ENCODE measurements at regions not wholly inside any gene's neighbourhood (a gene's known extent, or its start where the extent isn't known, plus 50 kb on each side); places are given as distances from the start of the nearest gene placed in this dataset.
"Not testable (repeated sequence)": the region's sequence is repeated elsewhere in the genome, so short reads cannot be mapped to it uniquely, and the experiment has no call there.

GRCh38 chr4:73671348-73671747 is 51.1 kb upstream of the RASSF6 start:
- TF ChIP-seq CTCF (IDR thresholded peaks at IDR 0.05; ENCODE audit: control extremely low read depth, extremely low read depth, low read depth, missing control alignments): peak; percentile 27
- CTCF ChIA-PET: interaction anchor here (0.7 to 5.6 kb wide), 4 partner anchors 8 to 464 kb away, joined by 3 to 24 read pairs (median 3); no protein-coding TSS in a partner anchor
- POLR2A ChIA-PET; DNase-seq (ENCODE audit: extremely low spot score): not testable (repeated sequence)

- ChIA-PET POLR2A (no interaction called here), CTCF (interaction anchor here (1.4 to 5.6 kb wide), 3 partner anchors 10 to 266 kb away, joined by 3 to 24 read pairs (median 4); no protein-coding TSS in a partner anchor)
- no peak for DNase-seq (ENCODE audit: extremely low spot score)
- TF ChIP-seq CTCF (IDR thresholded peaks at IDR 0.05; ENCODE audit: control extremely low read depth, extremely low read depth, low read depth, missing control alignments): no peak
These were observed 53.0 kb upstream of the RASSF6 start for GRCh38 chr4:73673286-73673685.

GRCh38 chr4:73674451-73674919 is 54.2 kb upstream of the RASSF6 start:
- no peak for DNase-seq (ENCODE audit: extremely low spot score)
- POLR2A ChIA-PET: no interaction called here
- CTCF ChIA-PET: interaction anchor here (0.8 to 5.6 kb wide), 7 partner anchors 10 to 460 kb away, joined by 3 to 24 read pairs (median 3); no protein-coding TSS in a partner anchor
- TF ChIP-seq CTCF (IDR thresholded peaks at IDR 0.05; ENCODE audit: control extremely low read depth, extremely low read depth, low read depth, missing control alignments): no peak

- POLR2A ChIA-PET: no interaction called here
- CTCF ChIA-PET: interaction anchor here (1.2 to 5.6 kb wide), 8 partner anchors 9 to 459 kb away, joined by 3 to 24 read pairs (median 6); no protein-coding TSS in a partner anchor
- no peak for DNase-seq (ENCODE audit: extremely low spot score)
- no peak for TF ChIP-seq CTCF (IDR thresholded peaks at IDR 0.05; ENCODE audit: control extremely low read depth, extremely low read depth, low read depth, missing control alignments)
These were observed 55.4 kb upstream of the RASSF6 start for GRCh38 chr4:73675623-73676022.

- ChIA-PET CTCF (interaction anchor here (1.2 to 2.5 kb wide), 6 partner anchors 8 to 365 kb away, joined by 3 to 7 read pairs (median 5); no protein-coding TSS in a partner anchor), POLR2A (no interaction called here)
- no peak for DNase-seq (ENCODE audit: extremely low spot score)
- TF ChIP-seq CTCF (IDR thresholded peaks at IDR 0.05; ENCODE audit: control extremely low read depth, extremely low read depth, low read depth, missing control alignments): no peak
These were observed 55.9 kb upstream of the RASSF6 start for GRCh38 chr4:73676136-73676535.

GRCh38 chr4:73676861-73677323 is 56.7 kb upstream of the RASSF6 start:
- no peak for DNase-seq (ENCODE audit: extremely low spot score)
- TF ChIP-seq CTCF (IDR thresholded peaks at IDR 0.05; ENCODE audit: control extremely low read depth, extremely low read depth, low read depth, missing control alignments): no peak
- ChIA-PET POLR2A (no interaction called here), CTCF (interaction anchor here (1.6 to 2.1 kb wide), 3 partner anchors 23 to 365 kb away, joined by 4 to 7 read pairs (median 6); no protein-coding TSS in a partner anchor)
